Keratinocyte (primary cell): ENCODE measurements at regions not wholly inside any gene's neighbourhood (a gene's known extent, or its start where the extent isn't known, plus 50 kb on each side); places are given as distances from the start of the nearest gene placed in this dataset.

ENCODE experiments used
- EZH2 ChIP-seq: IDR thresholded peaks from one replicate; pipeline ENCODE4 v1.6.1; 2012; ENCODE audit warnings: inconsistent platforms, mild to moderate bottlenecking, low read length, moderate library complexity
- TF ChIP-seq, protein P1 (sequence below), 3 experiments: IDR thresholded peaks in 1 of 3; conservative IDR thresholded peaks in 1 of 3; optimal IDR thresholded peaks in 1 of 3; 2 replicates in 2 of 3; 3 replicates in 1 of 3; pipeline versions ENCODE3 to v1.5.1; 2011; ENCODE audit warnings: low read length in 3 of 3, mild to moderate bottlenecking in 3 of 3, moderate library complexity in 2 of 3, control low read depth in 1 of 3, inconsistent platforms in 1 of 3; ENCODE audit not compliant: insufficient read depth in 2 of 3; ENCODE audit errors: extremely low read depth in 1 of 3

DNA sequence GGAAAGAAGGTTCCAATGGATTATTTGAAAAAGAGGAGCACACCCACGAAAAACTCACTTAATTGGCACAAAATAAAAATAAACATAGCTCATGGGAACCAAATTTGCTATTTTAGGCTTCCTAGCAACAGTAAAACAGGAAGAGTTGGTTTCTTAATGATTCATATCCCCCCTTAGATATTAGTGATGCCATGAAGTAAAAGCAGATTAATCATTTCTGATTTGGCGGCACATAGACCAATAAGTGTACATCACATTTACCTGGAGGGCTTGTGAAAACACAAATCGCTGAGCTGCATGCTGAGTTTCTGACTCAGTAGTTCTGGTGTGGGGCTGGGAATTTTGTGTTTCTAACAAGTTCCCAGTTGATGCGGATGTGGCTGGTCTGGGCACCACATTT, 260.4 kb downstream of the SLC4A3 start:
- TF ChIP-seq, protein P1, sequence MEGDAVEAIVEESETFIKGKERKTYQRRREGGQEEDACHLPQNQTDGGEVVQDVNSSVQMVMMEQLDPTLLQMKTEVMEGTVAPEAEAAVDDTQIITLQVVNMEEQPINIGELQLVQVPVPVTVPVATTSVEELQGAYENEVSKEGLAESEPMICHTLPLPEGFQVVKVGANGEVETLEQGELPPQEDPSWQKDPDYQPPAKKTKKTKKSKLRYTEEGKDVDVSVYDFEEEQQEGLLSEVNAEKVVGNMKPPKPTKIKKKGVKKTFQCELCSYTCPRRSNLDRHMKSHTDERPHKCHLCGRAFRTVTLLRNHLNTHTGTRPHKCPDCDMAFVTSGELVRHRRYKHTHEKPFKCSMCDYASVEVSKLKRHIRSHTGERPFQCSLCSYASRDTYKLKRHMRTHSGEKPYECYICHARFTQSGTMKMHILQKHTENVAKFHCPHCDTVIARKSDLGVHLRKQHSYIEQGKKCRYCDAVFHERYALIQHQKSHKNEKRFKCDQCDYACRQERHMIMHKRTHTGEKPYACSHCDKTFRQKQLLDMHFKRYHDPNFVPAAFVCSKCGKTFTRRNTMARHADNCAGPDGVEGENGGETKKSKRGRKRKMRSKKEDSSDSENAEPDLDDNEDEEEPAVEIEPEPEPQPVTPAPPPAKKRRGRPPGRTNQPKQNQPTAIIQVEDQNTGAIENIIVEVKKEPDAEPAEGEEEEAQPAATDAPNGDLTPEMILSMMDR (optimal IDR thresholded peaks at IDR 0.05 in 1 of 3, IDR thresholded peaks at IDR 0.05 in 1 of 3, conservative IDR thresholded peaks at IDR 0.05 in 1 of 3; ENCODE audit: extremely low read depth in 1 of 3, insufficient read depth in 2 of 3, low read length in 3 of 3), result no peak
- no peak for TF ChIP-seq EZH2
